Stimulated activated CD4-positive, alpha-beta T cell treated with anti-CD3 and anti-CD28 coated beads, Interleukin-15, amount 100 ng/mL, for 1 hour (primary cell): ENCODE measurements at regions not wholly inside any gene's neighbourhood (a gene's known extent, or its start where the extent isn't known, plus 50 kb on each side); places are given as distances from the start of the nearest gene placed in this dataset.
A peak's percentile ranks its signal among the peaks of the same experiment; 100 is the strongest.
"Not testable (repeated sequence)": the region's sequence is repeated elsewhere in the genome, so short reads cannot be mapped to it uniquely, and the experiment has no call there.

Experiments
- DNase-seq, 2 donors: peaks; one replicate each; pipeline ENCODE4 v3.0.0-alpha.2; 2020; ENCODE audit warnings: low read depth in 1 of 2, low spot score in 1 of 2

DNA sequence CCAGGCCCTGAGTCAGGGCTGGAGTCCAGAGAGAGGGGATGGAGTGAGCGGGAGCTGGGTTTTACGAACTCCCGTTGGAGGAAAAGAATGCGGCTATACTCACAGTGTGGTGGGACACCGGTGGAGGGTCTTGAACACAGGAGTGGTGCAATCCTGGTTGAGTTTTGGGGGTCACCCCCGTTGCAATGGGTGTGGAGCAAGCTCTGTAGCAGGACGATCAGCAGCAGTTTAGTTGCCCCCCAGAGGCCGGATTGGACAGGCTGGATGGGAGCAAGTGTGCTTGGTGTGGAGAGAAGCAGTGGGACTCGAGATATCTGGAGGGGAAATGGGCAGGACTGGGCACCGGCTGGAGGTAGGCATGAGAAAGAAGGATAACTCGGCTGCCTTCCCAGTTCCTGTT, 72.3 kb upstream of the TWIST2 start:
- DNase-seq: no peak

GRCh38 chr2:238776003-238776760, 71.7 kb upstream of the TWIST2 start:
- DNase-seq: no peak

DNA sequence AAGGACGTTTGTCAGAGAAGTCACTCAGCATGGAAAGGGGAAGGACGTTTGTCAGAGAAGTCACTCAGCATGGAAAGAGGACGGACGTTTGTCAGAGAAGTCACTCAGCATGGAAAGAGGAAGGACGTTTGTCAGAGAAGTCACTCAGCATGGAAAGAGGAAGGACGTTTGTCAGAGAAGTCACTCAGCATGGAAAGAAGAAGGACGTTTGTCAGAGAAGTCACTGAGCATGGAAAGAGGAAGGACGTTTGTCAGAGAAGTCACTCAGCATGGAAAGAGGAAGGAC, 71.2 kb upstream of the TWIST2 start:
- not testable (repeated sequence) for DNase-seq

- DNase-seq: no peak
These were observed 70.4 kb upstream of the TWIST2 start for GRCh38 chr2:238777369-238778067.

DNA sequence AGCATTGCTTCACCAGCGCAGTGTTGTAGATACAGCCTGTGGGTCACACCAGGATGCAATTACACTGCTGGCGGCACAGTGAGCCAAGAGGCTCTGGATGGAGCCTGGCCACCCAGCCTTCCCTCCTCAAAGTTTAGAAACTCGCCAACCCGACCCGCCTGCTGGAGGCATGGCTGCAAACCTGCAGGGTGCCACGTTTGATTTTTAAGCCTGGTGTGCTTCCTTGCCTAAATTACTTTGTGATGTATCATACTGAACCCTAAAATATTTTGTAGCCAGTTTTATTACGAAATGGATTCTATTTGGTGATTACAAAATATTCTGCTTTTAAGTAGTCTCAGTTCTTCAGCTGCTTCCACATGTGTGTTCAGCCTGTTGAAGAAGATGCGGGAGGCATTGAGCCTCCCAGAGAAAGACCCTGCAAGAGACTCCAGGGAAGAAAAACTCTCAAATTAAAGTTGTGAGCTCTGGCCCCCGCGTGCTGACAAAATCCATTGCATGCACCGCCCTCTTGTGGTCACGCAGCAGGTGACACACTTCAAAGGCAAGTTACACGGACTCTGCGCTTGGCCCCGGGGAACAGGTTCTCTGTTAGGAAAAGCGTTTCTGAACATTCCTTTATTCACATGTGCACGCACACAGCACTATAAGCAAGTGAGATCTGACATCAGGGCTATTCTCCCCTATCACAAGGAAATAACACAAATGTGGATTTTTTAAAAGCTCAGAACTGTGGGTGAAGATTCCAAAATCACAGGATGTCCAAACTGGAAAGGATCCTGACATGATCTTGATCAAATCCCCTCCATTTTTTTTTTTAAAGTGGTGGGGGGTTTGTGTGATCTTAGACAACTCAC, 63.0 kb upstream of the TWIST2 start:
- DNase-seq: peak in 1 of 2 donors; percentile 32

- DNase-seq: no peak
These were observed 62.4 kb upstream of the TWIST2 start for GRCh38 chr2:238785528-238785860.

DNA sequence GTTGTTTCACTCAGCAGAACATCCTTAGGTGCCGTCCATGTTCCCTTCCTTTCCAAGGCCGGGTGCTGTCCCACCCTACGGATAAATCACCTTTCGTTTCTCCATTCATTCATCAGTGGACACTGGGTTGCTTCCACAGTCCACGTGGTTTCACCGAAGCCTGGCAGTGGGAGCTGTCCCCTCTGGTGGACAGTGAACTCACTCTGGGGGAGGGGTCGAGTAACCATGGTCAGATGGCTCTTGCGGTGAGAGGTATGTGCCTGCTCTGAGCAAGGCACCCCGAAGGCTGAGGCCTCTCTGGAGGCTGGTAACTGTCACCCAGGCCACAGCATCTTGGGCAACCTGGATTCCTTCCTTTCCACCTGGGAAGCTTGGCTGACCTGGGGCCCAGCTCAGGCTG, 61.5 kb upstream of the TWIST2 start:
- DNase-seq: no peak

- no peak for DNase-seq
These were observed 60.9 kb upstream of the TWIST2 start for GRCh38 chr2:238786792-238787490.

- no peak for DNase-seq
These were observed 60.4 kb upstream of the TWIST2 start for GRCh38 chr2:238787501-238787900.

DNA sequence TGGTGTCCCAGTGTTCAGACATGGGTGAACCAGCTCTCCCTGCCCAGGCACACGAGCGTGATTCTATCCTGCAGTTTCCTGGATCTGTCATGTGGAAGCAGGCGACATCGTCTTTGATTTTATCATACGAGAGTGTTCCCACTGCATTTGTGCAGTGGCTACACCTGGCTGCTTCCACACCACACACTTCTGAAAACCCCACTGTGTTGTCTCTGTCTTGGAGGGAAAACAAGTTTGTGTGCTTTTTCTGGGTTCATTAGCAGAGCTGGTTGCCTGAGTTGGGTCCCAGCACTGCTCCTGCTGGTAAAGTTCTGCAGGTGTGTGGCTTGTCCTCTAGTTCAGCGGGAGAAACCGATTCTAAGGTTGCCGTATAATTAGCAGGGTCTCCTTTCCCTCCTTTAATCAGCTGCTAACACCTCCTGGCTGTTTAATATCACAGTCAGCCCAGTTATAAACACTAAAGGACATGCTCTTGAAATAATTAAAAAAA, 58.5 kb upstream of the TWIST2 start:
- DNase-seq: no peak

DNA sequence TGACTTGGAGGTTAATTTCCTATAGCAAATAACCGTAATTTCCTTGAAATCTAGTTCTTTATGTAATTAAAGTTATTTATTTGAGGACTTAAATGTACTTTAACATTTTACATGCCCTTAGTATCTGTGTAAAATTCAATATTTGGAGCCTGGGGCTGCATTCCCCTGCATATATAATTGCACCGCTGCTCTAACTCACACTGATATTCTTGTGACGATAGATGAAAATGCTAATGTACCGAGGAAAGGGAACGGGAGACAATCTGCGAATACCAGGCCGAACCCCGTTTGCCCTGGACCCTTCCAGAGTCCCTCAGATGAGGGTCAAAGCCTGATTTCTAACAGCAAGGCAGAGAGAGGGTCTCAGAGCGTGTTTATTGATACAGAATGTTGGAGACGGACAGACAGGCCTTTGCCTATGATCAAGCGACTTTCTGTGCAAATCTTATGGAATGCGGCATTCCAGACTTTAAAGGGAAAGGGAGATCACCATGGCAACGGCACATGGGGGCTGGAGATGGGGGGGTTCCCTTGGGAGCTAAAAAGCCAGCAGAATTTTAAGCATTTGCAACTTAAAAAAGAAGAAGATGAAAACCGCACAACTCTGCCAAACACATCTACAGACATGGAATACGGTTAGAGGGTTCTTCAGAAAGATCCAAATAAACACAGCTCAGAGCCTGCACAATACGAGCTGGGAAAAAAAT, 57.6 kb upstream of the TWIST2 start:
- DNase-seq: no peak

DNA sequence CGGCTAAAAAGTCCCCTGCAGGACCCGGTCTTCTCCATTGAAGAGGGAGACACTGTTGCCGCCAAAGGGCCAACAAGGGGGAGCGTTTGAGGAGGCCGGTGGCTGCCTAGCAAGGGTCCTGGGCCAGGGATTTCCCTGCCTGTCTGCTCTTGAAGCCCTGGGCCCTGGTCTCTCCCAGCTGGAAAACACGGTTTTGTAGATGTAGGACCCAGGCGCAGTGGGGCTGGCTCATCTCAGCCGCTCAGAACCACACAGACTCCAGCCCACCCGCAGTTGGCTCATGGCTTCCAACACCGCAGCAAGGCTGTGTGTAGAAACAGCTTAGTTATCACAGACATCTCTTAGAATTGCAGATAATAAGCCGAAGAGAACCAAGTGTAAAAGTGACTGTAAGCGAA, 57.1 kb upstream of the TWIST2 start:
- no peak for DNase-seq

- DNase-seq: no peak
These were observed 56.5 kb upstream of the TWIST2 start for GRCh38 chr2:238791354-238791753.

GRCh38 chr2:238793306-238793705, 54.6 kb upstream of the TWIST2 start:
- no peak for DNase-seq

DNA sequence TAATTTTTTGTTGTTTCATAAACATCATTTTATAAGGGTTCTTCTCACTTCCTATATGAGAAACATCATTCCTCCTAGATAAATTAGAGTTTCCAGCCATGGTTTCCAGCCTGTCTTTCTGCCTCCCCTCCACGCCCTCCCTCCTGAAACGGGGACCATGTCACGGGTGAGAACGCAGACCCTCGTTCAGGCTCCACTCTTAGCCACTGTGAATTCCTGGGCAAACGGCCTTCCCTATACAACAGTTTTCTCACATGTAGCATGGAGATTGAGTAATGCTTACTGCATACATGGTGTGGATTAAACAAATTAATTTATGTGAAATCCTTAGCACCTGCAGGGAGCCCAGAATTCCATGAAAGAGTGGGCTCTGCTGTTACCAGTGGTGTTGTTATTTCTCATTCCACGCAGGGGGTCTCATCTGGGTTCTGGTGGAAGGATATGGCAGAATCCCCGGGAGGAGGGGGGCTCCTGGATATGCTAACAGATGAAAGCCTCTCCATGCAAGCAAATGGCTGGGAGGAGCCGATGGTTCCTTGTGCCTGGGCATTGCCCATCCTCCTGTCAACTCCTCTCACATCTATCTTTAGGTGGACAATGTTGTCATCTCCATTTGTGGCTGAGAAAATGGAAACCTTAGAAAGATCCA, 54.0 kb upstream of the TWIST2 start:
- DNase-seq: no peak

DNA sequence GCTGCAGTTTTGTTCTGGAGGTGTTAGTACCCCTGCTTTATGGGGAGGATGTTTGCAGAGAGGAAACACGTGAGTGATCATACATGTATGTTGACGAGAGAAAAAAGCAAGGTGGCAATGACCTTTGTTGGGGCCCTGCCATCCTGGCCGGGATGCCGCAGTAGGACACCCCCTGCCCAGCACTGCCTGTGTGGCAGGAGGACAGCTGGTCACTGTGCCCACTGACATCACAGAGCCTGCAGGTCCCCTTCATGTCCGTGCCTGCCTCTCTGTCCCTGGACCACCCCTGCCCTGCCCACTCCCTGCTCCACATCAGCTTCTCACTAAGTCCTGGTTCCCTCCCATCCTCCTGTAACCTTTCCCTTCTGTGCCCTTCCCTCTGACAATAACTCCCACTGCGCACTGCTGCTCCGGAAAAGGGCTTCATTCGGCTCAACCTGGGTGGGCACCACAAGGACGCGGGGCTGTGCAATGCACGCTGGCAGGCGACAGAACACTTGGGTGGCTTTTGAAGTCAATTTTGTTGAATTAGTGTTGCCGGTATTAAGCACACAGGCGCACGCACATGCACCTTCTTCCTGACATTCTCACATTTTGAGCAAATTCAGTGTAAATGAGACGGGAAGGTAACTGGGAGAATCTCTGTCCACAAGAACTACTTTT, 51.5 kb upstream of the TWIST2 start:
- DNase-seq: no peak

- DNase-seq: no peak
These were observed 50.3 kb upstream of the TWIST2 start for GRCh38 chr2:238797537-238797936.
